Neural crest cell (in vitro differentiated cells): ENCODE measurements at regions not wholly inside any gene's neighbourhood (a gene's known extent, or its start where the extent isn't known, plus 50 kb on each side); places are given as distances from the start of the nearest gene placed in this dataset.

ENCODE experiments used
- DNase-seq: peaks from one replicate; pipeline ENCODE4 v3.0.0; 2021; ENCODE audit warnings: low read depth, mixed read lengths, low spot score
- H3K27ac Mint-ChIP-seq: one replicate; pipeline ENCODE4 v1.8.0; 2021; ENCODE audit warnings: mild to moderate bottlenecking, mixed read lengths; ENCODE audit not compliant: unreplicated experiment
- H3K27me3 Mint-ChIP-seq: 2 replicates; pipeline ENCODE4 v1.8.0; 2021; ENCODE audit warnings: low read depth, mild to moderate bottlenecking, mixed read lengths
- H3K36me3 Mint-ChIP-seq: 2 replicates; pipeline ENCODE4 v1.8.0; 2021; ENCODE audit warnings: low read depth, mild to moderate bottlenecking, mixed read lengths
- H3K4me1 Mint-ChIP-seq: 2 replicates; pipeline ENCODE4 v1.8.0; 2021; ENCODE audit warnings: mixed read lengths
- H3K4me3 Mint-ChIP-seq: one replicate; pipeline ENCODE4 v1.8.0; 2021; ENCODE audit warnings: mild to moderate bottlenecking, mixed read lengths
- H3K9me3 Mint-ChIP-seq: 2 replicates; pipeline ENCODE4 v1.8.0; 2021; ENCODE audit warnings: mixed read lengths
- TF ChIP-seq, protein P1 (sequence below): fragments of 200-600 bp; sonication (generic); conservative IDR thresholded peaks from 2 replicates; pipeline ENCODE4 v1.5.0; 2021; ENCODE audit warnings: antibody characterized with exemption, mild to moderate bottlenecking

DNA sequence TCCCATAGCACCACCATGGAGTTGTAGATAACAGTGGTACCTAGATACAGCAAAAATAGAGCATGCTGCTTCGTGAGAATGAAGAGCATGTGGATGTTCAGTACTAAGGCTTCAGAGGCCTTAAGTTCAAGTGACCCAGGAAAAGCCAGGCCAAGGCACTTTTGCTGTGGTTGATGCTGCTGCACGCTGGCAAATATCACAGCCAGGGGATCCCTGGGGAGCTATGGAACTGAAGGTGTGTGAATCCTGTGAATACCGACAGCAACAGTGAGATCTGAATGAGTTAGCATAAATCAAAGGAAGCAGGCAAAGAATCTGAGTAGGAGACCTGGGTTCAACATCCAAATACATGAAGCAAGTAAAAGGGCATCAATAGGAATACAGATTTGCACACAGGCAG is 158.6 kb upstream of the THUMPD2 start:
- H3K9me3 Mint-ChIP-seq: peaks cover 2% of the 10 kb centered on the region
- no peaks in the 10 kb centered on the region for H3K27me3 Mint-ChIP-seq
- DNase-seq: no peak
- no peaks in the 10 kb centered on the region for H3K4me1 Mint-ChIP-seq
- TF ChIP-seq, protein P1, sequence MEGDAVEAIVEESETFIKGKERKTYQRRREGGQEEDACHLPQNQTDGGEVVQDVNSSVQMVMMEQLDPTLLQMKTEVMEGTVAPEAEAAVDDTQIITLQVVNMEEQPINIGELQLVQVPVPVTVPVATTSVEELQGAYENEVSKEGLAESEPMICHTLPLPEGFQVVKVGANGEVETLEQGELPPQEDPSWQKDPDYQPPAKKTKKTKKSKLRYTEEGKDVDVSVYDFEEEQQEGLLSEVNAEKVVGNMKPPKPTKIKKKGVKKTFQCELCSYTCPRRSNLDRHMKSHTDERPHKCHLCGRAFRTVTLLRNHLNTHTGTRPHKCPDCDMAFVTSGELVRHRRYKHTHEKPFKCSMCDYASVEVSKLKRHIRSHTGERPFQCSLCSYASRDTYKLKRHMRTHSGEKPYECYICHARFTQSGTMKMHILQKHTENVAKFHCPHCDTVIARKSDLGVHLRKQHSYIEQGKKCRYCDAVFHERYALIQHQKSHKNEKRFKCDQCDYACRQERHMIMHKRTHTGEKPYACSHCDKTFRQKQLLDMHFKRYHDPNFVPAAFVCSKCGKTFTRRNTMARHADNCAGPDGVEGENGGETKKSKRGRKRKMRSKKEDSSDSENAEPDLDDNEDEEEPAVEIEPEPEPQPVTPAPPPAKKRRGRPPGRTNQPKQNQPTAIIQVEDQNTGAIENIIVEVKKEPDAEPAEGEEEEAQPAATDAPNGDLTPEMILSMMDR: no peak
- no peak overlapping the region for H3K27ac Mint-ChIP-seq
- H3K4me3 Mint-ChIP-seq: no peak overlapping the region
- H3K36me3 Mint-ChIP-seq: no peaks in the 10 kb centered on the region

DNA sequence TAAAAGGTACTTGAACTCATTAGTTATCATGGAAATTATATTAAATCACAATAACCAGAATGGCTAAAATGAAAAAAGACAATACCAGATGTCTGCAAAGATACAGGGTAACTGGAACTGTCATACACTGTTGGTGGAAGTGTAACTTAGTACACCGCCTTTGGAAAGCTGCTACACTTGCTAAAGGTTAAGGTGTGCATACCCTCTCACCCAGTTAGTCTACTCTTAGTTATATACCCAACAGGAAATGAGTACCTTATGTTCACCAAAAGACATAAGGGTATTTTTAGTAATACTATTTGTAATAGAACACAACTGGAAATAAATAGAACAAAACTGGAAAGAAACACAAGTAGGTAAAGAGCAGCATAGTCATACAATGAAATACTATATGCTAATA is 155.8 kb upstream of the THUMPD2 start:
- H3K4me3 Mint-ChIP-seq: no peak overlapping the region
- DNase-seq: no peak
- no peaks in the 10 kb centered on the region for H3K27me3 Mint-ChIP-seq
- H3K9me3 Mint-ChIP-seq: no peaks in the 10 kb centered on the region
- H3K27ac Mint-ChIP-seq: no peak overlapping the region
- H3K4me1 Mint-ChIP-seq: no peaks in the 10 kb centered on the region
- TF ChIP-seq, protein P1: no peak
- no peaks in the 10 kb centered on the region for H3K36me3 Mint-ChIP-seq

DNA sequence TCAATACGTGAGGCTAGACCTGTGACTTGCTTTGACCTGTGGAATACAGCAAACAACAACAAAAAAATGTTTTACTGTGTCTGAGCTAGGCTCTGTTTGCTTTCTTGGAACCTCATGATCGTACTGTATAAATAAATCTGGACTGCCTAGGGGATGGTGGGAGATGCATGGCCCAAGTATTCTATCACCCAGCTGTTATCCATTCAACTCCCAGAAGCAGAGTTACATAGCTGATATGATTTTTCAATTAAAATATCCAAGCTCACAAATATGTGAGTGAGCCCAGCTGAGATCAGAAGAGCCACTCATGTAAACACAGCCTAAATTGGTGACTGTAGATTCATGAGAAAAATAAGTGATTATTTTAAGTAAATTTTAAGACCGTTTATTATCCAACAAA is 154.1 kb upstream of the THUMPD2 start:
- Mint-ChIP-seq H3K36me3 (no peaks in the 10 kb centered on the region), H3K4me1 (no peaks in the 10 kb centered on the region), H3K27ac (no peak overlapping the region), H3K9me3 (no peaks in the 10 kb centered on the region), H3K27me3 (no peaks in the 10 kb centered on the region), H3K4me3 (no peak overlapping the region)
- TF ChIP-seq, protein P1: no peak
- no peak for DNase-seq

DNA sequence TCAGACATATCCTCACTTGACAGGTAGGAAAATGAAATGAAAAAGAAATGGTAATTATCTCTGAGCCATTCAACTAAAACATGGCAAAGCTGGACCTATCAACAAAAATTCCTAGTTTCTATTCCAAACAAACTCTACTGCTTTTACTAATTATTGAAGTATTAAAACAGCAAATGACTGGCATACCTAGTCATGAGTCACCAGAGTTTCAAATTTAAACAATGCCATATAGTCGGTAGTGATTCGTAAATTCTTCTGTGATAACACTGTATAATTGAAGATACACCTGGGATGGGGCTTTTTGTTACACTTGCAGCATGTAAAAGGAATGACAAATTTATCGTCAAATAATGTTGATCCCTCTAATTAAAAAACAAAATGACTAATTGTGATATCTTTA is 153.1 kb upstream of the THUMPD2 start:
- DNase-seq: no peak
- Mint-ChIP-seq H3K9me3 (no peaks in the 10 kb centered on the region), H3K4me3 (no peak overlapping the region), H3K4me1 (no peaks in the 10 kb centered on the region), H3K27ac (no peak overlapping the region), H3K27me3 (no peaks in the 10 kb centered on the region), H3K36me3 (no peaks in the 10 kb centered on the region)
- TF ChIP-seq, protein P1: no peak

DNA sequence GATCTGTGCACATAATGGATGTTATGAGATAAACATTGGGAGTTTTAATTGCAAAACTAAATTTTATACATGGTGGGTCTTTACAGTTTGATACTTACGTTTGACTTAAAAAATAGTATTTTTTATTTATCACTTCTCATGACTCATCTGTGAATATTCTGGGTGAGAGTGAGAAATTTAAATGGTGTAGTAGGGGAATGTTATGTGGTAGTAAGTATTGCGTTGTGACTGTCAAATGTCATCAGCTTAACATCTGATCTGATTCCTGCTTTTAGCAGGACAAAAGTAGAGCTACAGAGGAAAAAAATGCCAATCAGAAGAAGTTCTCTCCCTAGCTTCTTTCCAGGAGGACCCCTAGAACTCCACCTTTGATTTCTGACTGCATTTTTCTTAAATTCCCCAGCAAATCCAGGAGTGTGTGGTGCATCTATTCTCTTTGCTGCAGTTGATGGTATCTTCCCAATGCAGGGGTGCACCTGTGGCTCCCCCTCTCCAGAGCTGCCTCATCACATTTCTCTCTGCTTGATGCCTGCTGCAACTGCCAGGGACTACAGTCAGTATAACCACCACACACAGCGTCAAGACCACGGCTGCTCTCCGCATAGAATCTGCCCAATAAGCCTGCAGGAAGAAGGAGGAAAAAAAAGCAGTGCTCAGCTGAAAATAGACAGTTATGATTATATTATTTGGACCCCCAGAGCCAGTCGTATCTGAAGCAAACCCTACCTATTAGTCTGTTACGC is 151.3 kb upstream of the THUMPD2 start:
- Mint-ChIP-seq H3K9me3 (no peaks in the 10 kb centered on the region), H3K4me1 (no peaks in the 10 kb centered on the region), H3K27ac (no peak overlapping the region), H3K4me3 (no peak overlapping the region), H3K27me3 (no peaks in the 10 kb centered on the region), H3K36me3 (no peaks in the 10 kb centered on the region)
- no peak for DNase-seq
- TF ChIP-seq, protein P1: no peak
